Jurkat, Clone E6-1 (cell line): ENCODE measurements at regions not wholly inside any gene's neighbourhood (a gene's known extent, or its start where the extent isn't known, plus 50 kb on each side); places are given as distances from the start of the nearest gene placed in this dataset.

ENCODE experiments used
- DNase-seq: peaks from one replicate; pipeline ENCODE4 v3.0.0-alpha.2; 2011; ENCODE audit warnings: low read depth, low spot score
- H3K4me3 ChIP-seq: 2 replicates; pipeline ENCODE4 v1.5.1; 2011; ENCODE audit warnings: mild to moderate bottlenecking, low read length, control low read depth, moderate library complexity

DNA sequence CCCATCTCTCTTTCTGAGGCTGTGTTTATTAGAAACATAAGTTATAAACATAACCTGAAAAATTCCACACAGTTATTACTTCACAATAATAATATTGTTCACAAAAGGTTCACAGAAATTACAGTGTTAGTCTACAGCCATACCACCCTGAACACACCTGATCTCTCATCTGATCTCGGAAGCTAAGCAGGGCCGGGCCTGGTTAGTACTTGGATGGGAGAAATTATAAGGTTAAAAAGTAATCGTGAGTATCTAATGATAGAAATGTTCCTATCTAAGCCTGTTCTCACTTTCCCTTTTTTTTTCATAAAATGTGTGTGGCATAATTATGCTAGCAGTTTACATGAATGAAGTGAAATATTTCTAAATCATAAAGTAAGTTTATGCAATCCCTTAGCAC lies 647.8 kb downstream of the TBC1D32 start:
- no peak overlapping the region for H3K4me3 ChIP-seq
- DNase-seq, result no peak

- no peak for DNase-seq
- no peak overlapping the region for H3K4me3 ChIP-seq
Observed at GRCh38 chr6:120682145-120682544, 652.1 kb downstream of the TBC1D32 start.

GRCh38 chr6:120681204-120681603 lies 653.1 kb downstream of the TBC1D32 start:
- no peak overlapping the region for H3K4me3 ChIP-seq
- no peak for DNase-seq

GRCh38 chr6:120675886-120676285 lies 658.4 kb downstream of the TBC1D32 start:
- no peak for DNase-seq
- no peak overlapping the region for H3K4me3 ChIP-seq

GRCh38 chr6:120671519-120671918 lies 662.8 kb downstream of the TBC1D32 start:
- no peak overlapping the region for H3K4me3 ChIP-seq
- DNase-seq, result no peak

- no peak for DNase-seq
- H3K4me3 ChIP-seq, result no peak overlapping the region
Observed at GRCh38 chr6:120652506-120652905, 681.8 kb downstream of the TBC1D32 start.

DNA sequence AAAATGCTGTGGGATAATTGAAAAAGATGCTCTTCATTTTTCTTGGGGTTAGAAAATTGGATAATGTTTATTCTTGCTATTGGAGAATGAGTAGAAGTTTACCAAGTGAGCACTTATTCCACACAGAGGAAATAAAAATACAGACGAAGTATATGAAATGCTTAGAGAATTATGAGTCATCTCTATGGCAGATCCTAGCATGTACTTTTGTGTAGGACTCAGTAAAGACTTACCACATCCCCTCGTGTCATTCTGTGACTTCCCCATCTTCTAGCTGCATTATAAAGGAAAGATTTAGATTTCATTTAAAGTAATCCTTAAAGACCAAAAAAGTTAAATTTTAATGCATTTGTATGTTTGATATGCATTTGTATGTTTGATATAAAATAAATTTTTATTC lies 685.6 kb downstream of the TBC1D32 start:
- H3K4me3 ChIP-seq, result no peak overlapping the region
- no peak for DNase-seq

DNA sequence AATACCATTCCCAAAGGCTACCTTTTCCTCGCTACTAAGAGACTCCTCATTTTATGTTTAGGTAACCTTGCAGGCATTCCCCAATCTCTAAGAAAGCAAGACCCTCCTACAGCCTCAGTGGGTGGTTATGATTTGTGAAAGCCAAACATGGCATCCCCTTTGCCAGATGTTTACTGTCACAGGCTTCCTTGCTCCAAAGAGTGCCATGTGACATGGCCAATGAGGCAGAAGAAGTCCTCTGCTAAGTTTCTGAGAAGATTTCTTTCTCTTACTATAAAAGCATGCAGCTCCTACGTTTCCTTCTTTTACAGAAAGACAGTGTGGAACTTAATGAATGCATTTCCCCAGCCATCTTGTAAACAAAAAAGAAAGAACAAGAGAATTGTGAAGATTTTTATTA lies 688.2 kb downstream of the TBC1D32 start:
- H3K4me3 ChIP-seq, result no peak overlapping the region
- no peak for DNase-seq

- no peak overlapping the region for H3K4me3 ChIP-seq
- no peak for DNase-seq
Observed at GRCh38 chr6:120632975-120633374, 701.3 kb downstream of the TBC1D32 start.

DNA sequence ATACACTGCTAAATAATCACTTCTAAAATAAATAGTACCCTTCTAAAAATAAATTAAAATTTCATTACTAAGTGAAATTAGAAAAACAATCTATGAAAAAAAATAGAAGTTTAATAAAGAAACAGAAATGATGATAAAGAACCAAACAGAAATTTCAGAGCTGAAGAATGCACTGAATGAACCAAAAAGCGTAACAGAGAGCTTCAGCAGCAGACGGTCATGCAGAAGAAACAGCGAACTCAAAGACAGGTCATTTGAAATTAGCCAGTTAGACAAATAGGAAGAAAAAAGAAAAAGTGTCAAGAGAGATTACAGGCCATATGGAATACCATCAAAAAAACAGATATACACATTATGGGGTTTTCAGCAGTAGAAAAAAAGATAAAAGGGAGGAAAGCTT lies 706.7 kb downstream of the TBC1D32 start:
- no peak overlapping the region for H3K4me3 ChIP-seq
- DNase-seq, result no peak

- no peak for DNase-seq
- H3K4me3 ChIP-seq, result no peak overlapping the region
Observed at GRCh38 chr6:120622127-120622631, 712.1 kb downstream of the TBC1D32 start.

DNA sequence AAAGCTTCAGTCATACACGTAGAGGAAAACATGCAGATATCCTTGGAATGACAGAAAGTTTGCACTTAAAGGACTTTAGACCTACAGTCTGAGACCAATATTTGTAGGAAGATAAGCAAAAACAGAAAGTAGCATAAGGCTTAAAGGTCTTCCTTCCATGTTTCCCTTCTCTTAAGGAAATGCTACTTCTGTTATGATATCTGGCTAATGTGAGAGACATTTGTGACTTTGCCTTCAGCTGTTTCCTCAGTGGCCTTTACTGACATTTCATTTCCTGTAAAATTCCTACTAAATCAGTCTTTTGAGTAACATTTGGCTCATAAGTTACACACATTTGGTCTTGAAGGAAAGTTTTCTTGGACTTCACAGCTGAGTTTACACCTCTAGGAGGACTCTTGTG lies 713.4 kb downstream of the TBC1D32 start:
- DNase-seq, result no peak
- H3K4me3 ChIP-seq, result no peak overlapping the region

DNA sequence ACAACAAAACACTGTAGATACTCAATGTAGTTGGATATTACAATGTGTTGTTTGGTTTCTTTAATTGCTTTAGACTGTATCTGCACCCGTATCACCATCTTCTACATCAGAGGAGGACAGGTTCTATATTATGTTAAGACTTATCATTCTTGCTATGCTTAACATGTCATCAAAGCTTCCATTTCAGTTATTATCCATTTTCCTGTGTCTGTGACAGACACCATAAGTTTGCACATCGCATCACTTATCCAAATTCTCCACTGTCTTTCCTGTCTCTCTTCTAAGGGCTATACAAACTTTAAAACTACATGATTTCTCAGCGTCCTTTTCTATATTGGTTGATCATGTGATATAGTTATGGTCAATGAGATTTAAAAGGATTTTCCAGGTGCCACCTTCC lies 719.0 kb downstream of the TBC1D32 start:
- H3K4me3 ChIP-seq, result no peak overlapping the region
- no peak for DNase-seq

DNA sequence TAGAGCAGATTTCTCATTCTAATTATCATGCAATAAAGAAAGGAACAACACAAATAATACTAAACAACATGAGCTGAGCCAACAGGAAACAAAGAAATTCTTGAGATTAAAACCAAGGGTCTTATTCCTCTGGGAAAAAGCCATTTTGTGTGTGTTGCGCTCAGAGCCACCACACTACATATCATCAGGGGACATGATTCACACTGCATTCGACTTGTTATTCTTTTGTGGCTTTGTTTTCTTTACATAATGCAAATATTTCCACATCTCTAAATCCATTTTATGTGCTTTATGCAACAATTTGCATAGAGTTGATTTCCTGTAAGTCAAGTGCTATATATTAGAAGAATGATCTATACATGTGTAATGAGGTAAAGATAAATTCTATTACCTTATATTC lies 719.6 kb downstream of the TBC1D32 start:
- DNase-seq, result no peak
- H3K4me3 ChIP-seq, result no peak overlapping the region

GRCh38 chr6:120608826-120609225 lies 725.5 kb downstream of the TBC1D32 start:
- no peak overlapping the region for H3K4me3 ChIP-seq
- DNase-seq, result no peak

- no peak for DNase-seq
- H3K4me3 ChIP-seq, result no peak overlapping the region
Observed at GRCh38 chr6:120606743-120607142, 727.5 kb downstream of the TBC1D32 start.

DNA sequence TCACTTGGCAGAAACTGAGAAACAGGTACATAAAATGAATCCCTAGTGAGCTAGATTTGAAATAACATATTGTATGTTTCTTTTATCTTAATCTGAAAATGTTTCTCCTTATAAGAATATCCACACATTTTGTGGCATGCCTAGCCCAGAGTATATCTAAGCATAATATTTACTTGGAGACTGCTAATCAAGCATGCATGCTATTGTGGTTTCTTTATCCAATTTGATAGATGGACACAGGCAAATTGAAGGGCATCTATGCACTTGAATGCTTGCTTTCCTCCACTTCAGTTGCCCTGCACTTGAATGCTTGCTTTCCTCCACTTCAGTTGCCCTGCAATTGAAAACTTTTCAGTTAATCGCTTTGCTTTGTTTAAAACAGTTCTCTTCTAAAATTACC lies 729.8 kb downstream of the TBC1D32 start:
- H3K4me3 ChIP-seq, result no peak overlapping the region
- no peak for DNase-seq

DNA sequence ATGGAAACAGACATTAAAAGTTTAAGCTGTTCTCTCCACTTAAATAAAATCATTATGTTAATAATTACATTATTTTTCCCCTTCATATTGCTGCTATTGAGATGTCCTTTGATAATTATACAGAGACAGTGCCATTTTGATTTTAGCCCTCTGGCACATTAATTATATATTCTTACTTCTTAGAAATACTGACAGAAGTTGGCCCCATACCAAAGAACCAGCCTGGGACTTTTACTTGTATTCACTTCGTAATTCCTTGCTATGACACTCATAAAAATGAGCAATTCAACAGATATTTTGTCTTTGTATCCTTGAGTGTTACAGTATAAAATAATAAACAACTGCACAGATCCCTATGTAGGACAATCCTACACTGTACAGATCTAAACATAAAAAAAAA lies 743.7 kb downstream of the TBC1D32 start:
- DNase-seq, result no peak
- no peak overlapping the region for H3K4me3 ChIP-seq

- no peak for DNase-seq
Observed at GRCh38 chr6:120588424-120588823, 745.9 kb downstream of the TBC1D32 start.

GRCh38 chr6:120587381-120587780 lies 746.9 kb downstream of the TBC1D32 start:
- no peak for DNase-seq
- H3K4me3 ChIP-seq, result no peak overlapping the region

More at GRCh38 chr6:120588424-120588823, 745.9 kb downstream of the TBC1D32 start:
- H3K4me3 ChIP-seq, result no peak overlapping the region

GRCh38 chr6:120584111-120584760 lies 750.0 kb downstream of the TBC1D32 start:
- no peak overlapping the region for H3K4me3 ChIP-seq
- DNase-seq, result no peak
